Activated T-cell treated with anti-CD3 and anti-CD28 coated beads for 1 hour (primary cell): ENCODE measurements at regions not wholly inside any gene's neighbourhood (a gene's known extent, or its start where the extent isn't known, plus 50 kb on each side); places are given as distances from the start of the nearest gene placed in this dataset.

ENCODE experiments used
- DNase-seq: peaks from one replicate; pipeline ENCODE4 v3.0.0-alpha.2; 2020; ENCODE audit warnings: low read depth

- DNase-seq = no peak
Measured at GRCh38 chr3:21138085-21138484, 612.9 kb downstream of the ZNF385D start.

- DNase-seq = no peak
Measured at GRCh38 chr3:21132896-21133295, 618.1 kb downstream of the ZNF385D start.

GRCh38 chr3:21120826-21121225, 630.2 kb downstream of the ZNF385D start:
- DNase-seq = no peak

- no peak for DNase-seq
Measured at GRCh38 chr3:21117370-21117769, 633.6 kb downstream of the ZNF385D start.

GRCh38 chr3:21109056-21109455, 642.0 kb downstream of the ZNF385D start:
- DNase-seq = no peak

GRCh38 chr3:21105784-21106183, 645.2 kb downstream of the ZNF385D start:
- DNase-seq = no peak

- no peak for DNase-seq
Measured at GRCh38 chr3:21100656-21101359, 650.2 kb downstream of the ZNF385D start.

GRCh38 chr3:21094686-21095085, 656.3 kb downstream of the ZNF385D start:
- no peak for DNase-seq

- no peak for DNase-seq
Measured at GRCh38 chr3:21073561-21073960, 677.4 kb downstream of the ZNF385D start.

- DNase-seq = no peak
Measured at GRCh38 chr3:21067031-21067813, 683.8 kb downstream of the ZNF385D start.

- no peak for DNase-seq
Measured at GRCh38 chr3:21062831-21063294, 688.1 kb downstream of the ZNF385D start.

- DNase-seq = no peak
Measured at GRCh38 chr3:21059404-21059803, 691.6 kb downstream of the ZNF385D start.

GRCh38 chr3:21056293-21056692, 694.7 kb downstream of the ZNF385D start:
- no peak for DNase-seq

GRCh38 chr3:21055015-21055414, 696.0 kb downstream of the ZNF385D start:
- no peak for DNase-seq

GRCh38 chr3:21054064-21054463, 696.9 kb downstream of the ZNF385D start:
- DNase-seq = no peak

- no peak for DNase-seq
Measured at GRCh38 chr3:21049334-21050062, 701.5 kb downstream of the ZNF385D start.

- no peak for DNase-seq
Measured at GRCh38 chr3:21043139-21043538, 707.9 kb downstream of the ZNF385D start.

- DNase-seq = no peak
Measured at GRCh38 chr3:21042184-21042583, 708.8 kb downstream of the ZNF385D start.

GRCh38 chr3:21041621-21042020, 709.4 kb downstream of the ZNF385D start:
- no peak for DNase-seq

GRCh38 chr3:21036888-21037287, 714.1 kb downstream of the ZNF385D start:
- no peak for DNase-seq

GRCh38 chr3:21028412-21028811, 722.6 kb downstream of the ZNF385D start:
- no peak for DNase-seq

- no peak for DNase-seq
Measured at GRCh38 chr3:21024563-21024962, 726.4 kb downstream of the ZNF385D start.

GRCh38 chr3:21020681-21021080, 730.3 kb downstream of the ZNF385D start:
- DNase-seq = no peak
